HG02938 (cell line): ENCODE measurements at regions not wholly inside any gene's neighbourhood (a gene's known extent, or its start where the extent isn't known, plus 50 kb on each side); places are given as distances from the start of the nearest gene placed in this dataset.
"Not testable (repeated sequence)": the region's sequence is repeated elsewhere in the genome, so short reads cannot be mapped to it uniquely, and the experiment has no call there.

ENCODE experiments used
- ATAC-seq: cut with Tn5 transposase; IDR thresholded peaks from one replicate; pipeline ENCODE4 v1.9.1; 2021; ENCODE audit warnings: mild to moderate bottlenecking, moderate library complexity; ENCODE audit not compliant: unreplicated experiment

DNA sequence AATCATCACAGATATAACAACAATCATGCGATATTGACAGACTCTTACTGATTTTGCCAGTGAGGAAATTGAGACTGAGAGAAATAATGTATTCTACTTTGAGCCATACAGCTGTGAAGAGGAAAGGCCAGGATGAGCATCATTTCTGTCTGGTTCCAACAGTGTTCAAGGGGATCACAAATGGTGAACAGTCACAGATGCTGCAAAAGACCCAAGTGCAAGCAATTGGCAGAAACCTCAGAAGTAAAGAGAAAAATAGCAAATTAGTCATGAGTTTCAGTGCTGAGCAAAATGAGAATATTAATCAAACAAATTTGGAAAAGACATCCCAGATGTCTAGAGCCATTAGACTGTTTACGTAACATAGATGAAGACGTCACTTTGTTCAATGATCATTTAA, 114.1 kb downstream of the RAB38 start:
- ATAC-seq, result no peak

DNA sequence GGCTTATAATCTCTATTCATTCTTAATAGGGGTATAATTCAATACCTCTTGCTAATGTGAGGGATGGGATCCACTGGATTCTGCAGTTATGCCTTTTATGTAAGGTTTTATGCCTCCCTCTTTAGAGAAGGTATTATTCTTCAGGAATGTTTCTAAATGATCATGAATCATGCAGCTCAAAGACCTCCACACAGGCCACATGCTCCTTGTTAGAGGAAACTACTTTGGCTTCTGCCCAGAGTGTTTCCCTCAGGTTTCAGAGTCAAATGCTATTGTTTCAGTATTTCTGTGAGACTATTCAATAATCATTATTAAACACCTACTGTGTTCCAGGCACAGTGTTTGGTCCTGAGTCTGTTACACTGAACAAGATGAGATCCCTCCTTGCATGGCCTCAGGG, 115.9 kb downstream of the RAB38 start:
- ATAC-seq, result no peak

DNA sequence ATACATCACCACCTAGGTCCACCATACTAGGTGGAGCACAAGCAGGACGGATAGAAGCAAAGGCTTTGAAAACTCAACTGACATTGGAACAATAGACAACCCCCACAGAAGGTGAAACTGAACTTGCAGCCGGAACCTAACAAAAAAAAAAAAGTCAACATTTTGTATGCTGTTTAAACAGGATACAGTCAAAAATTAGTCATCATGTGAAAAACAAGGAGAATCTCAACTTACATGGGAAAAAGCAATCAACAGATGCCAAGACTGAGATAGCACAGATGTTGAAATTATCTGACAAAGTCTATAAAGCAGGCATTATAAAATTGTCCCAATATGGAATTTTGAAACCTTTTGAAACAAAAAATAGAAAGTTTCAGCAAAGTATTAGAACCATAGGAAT, 123.8 kb downstream of the RAB38 start:
- no peak for ATAC-seq

DNA sequence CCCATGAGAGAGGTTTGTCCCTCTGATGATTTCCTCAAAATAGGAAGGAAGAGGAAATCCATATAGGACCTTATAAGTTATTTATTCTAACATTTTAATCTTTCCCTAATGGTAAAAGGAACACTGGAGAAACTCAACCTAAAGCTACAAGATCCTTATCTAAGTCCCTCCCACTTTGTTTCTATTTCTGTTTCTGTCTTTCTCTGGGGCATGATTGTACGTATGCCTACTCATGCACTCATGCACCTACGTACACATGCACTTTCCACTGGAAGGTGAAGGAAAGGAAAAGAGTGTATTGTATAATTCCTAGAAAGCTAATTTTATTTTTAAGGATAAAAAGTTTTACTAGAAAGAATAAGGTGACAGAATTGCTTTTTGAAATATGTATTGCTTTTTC, 125.0 kb downstream of the RAB38 start:
- ATAC-seq, result no peak

DNA sequence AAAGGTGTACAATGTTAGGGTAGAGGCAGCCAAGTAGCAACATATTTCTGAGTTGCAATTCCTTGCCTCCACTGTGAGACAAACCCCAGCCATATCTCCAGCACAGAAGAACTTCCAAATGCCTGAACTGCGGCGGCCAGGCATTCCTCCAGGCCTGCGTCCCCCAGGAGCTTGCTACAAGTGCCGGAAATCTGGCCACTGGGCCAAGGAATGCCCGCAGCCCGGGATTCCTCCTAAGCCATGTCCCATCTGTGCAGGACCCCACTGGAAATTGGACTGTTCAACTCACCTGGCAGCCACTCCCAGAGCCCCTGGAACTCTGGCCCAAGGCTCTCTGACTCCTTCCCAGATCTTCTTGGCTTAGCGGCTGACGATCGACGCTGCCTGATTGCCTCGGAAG, 130.0 kb downstream of the RAB38 start:
- ATAC-seq, result not testable (repeated sequence)

DNA sequence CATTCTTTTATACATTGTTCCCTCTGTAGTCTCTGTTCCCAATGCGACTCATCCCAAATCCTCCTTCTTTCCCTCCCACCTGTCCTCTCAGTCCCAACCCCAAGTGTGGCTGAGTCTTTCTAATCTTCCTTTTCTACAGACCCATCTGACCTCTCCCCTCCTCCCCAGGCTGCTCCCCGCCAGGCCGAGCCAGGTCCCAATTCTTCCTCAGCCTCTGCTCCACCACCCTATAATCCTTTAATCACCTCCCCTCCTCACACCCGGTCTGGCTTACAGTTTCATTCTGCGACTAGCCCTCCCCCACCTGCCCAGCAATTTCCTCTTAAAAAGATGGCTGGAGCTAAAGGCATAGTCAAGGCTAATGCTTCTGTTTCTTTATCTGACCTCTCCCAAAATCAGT, 130.6 kb downstream of the RAB38 start:
- ATAC-seq, result not testable (repeated sequence)

DNA sequence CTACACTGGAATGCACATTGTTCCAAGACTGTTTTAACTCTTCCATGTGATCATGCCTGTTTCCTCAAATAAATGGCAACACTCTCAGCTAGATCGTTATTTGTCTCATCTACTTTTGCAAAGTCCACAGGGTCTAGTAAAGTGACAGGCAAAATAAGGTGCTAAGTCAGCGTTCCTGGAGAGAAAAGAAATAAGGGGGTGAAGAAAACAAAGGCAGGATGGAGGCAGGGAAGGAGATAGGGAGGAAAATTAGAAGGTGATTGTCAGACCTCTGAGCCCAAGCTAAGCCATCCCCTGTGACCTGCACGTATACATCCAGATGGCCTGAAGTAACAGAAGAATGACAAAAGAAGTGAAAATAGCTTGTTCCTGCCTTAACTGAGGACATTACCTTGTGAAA, 132.1 kb downstream of the RAB38 start:
- ATAC-seq, result no peak

DNA sequence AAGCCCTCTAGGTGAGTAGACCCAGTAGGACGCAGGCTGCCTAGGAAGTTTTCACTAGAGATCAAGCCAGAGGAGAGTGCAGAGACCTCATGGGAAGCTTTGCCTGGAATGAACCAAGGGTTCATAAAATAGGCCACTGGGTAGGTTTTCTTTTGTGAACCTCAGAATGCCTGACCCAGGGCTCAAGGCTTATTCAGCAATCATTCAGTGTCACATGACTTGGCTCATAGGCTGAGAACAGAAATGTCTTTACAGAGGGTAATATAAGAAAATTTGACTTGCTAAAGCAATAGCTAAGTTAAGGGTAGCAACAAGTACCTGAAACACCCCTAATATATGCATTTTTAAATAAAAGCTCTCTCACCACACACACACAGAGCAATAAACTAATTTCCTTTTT, 132.6 kb downstream of the RAB38 start:
- no peak for ATAC-seq

DNA sequence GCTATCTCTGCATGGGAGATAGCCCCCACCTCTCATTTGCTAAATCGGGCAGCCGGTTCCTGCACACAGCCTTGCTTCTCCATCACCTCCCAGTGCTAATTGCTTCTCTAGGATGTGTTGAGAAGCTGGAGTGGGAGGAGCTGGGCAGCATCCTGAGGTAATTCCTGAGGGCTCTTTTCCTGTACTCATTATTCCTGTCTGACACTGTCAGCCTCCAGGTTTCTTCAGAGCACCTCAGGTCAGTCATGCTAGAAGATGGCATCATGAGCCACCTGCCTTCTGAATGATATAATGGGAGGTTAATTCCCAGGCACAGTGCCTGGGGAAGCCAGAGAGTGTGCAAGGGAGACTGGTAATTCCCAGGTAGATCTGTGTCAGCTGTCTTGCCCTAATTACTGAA, 133.0 kb downstream of the RAB38 start:
- ATAC-seq, result no peak

DNA sequence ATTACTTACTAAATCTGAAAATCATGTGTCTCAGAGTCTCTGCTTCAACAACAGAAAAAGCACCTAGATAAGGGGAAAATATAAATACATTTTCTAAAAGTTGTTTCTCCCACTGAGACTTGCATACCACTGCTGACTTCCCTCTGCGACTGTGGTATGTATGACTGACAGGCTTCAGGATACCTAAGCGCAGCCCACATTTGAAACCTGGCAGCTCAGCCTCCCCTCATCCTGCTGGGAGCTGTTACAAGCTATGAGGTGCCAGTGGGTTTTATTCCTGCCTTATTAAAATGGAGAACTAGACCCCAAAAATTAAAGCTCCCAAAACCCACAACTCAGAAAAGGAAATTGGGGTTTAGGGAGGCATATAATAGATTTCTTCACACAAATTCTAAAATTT, 133.6 kb downstream of the RAB38 start:
- no peak for ATAC-seq

DNA sequence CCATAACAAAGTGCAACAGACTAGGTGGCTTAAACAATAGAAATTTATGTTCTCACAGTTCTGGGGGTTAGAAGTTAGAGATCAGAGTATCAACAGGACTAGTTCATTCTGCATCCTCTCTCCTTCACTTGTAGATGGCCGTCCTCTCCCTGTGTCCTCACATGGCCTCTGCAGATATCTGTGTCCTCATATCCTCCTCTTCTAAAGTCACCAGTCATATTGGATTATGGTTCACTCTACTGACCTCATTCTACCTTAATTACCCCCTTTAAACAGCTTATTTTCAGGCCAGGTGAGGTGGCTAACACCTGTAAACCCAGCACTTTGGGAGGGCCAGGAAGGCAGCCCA, 135.1 kb downstream of the RAB38 start:
- no peak for ATAC-seq

DNA sequence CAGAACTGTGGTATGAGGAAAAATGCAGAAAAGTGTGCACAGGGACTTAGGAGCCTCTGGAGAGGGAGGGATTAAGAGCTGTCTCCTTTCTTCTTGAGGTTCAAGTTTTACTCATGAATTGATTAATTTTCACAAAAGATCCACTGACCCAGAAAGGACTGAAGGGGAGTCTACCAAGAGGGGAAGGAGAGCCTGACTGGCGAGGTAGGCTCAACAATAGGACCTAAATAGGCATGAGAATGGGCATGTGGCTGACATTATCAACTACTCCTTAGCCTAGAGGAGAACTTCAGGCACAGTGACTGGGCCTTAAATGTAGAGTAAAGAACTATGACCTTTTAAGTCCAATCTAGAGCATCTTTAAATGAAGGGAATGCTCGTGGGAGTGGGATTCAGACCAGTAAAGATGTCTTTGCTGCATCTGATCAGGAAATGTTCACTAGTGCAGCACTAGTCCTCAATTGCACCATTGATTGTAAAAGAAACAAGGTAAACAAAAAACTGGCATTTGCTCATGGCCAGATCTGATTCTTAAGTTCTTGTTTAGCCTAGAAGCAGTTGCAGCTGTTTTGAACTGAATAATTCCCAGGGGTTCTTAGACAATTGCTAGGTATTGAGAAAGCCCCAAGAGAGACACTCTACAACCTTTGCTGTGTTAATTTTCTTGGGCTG, 135.6 kb downstream of the RAB38 start:
- no peak for ATAC-seq

DNA sequence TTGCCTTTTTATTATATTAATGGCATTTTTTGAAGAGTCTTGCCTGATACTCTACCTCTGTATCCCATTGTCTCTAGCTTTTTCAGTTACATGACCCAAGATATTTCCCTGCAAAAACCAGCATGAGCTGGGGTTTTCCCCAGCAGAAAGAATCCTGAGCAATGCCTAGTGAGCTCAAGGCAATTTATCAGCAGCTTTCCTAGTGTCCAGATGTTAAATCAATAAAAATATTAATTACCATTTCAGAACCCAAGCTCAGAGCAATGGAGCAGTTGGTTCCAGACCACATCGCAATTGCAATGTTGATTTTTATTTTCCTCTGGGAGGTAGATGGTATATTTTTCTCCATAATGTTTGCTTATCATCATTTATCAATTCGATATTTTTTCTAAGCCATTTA, 137.2 kb downstream of the RAB38 start:
- no peak for ATAC-seq

DNA sequence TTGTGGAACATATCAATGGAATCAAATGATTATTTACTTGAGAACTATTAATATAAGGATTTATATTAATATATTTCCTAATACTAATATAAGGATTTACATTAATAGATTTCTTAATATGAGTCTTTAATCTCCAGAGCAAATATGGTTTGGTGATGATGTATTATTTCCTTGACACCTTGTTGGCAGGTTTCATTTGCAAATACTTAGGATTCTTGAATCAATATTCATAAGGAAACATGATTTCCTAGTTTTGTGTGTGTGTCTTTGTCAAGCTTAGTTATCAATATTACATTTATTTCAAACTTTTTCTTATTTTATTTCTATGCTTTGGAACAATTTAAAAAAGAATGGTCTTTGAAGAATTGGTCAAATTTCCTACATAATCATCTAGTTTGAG, 138.5 kb downstream of the RAB38 start:
- ATAC-seq, result no peak

DNA sequence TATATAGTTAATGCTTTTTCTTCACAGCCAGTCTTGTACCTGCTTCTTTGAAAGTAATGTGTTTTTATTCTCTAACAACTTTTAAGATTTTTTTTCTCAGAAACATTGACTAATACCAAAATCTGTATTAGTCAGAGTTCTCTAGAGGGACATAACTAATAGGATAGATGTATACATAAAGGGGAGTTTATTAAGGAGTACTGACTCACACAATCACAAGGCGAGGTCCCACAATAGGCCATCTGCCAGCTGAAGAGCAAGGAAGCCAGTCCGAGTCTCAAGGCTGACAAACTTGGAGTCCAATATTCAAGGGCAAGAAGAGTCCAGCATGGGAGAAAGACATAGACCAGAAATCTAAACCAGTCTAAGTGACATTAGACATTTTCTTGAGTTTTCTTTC, 140.0 kb downstream of the RAB38 start:
- ATAC-seq, result no peak

DNA sequence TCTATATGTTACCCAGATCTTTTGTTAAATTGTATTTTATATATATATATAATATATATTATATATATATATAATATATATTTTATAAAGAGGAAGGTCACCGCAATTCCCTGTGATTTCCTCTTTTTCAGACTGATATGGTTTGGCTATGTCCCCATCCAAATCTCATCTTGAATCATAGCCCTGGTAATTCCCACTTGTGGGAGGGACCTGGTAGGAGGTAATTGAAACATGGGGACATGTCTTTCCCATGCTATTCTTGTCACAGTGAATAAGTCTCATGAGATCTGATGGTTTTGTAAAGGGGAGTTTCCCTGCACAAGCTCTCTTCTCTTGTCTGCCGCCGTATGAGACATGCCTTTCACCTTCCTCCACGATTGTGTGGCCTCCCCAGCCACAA, 157.6 kb downstream of the RAB38 start:
- ATAC-seq, result no peak

DNA sequence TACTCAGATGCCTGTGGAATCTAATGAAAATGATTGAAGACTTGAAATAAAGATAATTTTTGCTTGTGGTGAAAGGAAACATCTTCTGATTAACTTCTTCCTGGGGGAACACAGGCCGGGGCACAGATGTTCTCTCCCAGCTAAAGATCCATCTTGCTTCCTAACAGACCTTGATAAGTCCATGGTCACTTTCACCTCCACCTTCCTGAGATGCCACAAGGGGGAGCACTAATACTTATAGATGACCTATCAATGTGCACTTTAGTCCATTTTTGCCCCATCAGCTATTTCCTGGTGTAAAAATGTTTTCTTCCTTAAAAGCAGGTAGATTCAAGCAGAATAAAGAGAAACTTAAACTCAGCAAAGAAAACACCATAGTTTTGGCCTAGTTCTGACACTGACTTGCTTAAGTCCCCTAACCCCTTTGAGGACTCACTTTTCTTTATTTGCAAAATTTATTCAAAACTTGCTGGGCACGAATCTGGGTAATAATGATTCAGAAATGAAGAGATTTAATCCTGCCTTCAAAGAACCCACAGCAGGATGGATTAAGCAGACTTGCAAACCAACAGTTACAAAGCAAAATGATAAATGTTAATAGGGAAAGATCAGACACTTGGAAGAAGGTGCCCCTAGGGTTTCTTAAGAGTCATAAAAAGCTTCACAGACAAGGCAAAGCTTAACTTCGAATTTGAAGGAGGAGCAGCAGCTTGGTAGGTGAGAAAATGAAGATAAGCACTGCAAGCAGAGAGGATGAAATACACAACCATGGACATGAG, 158.7 kb downstream of the RAB38 start:
- peak; percentile 95 for ATAC-seq

DNA sequence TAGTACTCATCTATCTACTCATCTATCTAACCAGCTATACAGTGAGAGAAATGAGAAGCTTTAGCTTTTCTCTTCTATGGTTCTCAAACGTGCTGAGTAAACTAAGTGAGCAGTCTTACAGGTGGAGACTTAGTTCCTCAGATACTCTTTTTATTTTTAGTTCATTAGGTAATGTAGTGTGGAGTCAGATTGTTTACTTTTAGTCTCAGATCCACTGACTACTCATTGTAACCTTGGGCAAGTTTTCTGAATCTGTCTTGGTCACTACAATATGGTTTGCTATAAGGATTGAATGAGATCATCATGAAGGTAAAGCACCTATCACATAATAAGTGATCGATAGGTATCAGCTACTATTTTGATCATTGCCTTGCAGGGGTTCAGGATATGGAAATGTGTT, 160.1 kb downstream of the RAB38 start:
- ATAC-seq, result no peak

DNA sequence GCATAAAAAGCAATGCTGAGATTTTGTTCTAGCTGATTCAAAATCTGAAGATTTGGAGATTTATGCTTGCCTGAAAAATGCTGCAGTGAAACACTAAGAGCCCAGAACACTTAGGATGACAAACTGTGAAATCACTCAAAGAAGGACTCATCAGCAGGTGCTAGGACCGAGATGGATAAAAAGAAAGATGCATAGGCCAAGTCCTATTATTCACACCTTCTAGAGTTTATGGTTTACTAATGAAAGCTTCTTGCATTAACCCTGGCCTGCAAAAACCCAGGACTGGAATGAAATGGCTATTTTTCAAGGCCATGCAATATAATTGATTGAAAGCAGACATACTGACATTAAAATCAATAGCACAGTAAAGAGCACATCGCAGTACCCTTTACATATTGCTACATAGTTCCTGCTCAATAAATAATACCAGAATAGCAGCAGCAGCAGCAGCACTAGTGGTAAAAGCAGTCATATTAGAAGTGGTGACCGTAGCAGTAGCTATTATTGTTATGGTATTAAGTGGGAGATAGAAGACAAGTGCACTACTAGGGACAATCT, 161.7 kb downstream of the RAB38 start:
- no peak for ATAC-seq

DNA sequence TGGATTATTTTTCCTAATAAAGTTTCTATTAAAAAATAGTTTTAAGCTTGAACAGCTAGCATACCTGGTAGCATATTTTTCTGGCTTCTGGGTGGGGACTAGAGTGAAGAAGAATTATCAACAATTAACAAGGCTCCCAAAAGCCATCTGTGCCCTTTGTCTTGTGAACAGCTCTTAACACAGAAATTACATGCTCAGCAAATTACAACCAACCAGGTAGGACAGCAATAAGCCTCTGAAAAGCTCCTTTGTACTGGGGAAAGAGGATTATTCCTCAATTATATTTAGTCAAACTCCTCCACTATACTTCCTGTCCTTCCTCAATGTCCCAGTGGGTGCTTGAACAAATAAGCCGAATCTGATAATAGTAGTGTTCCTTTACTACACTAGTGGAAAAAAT, 162.8 kb downstream of the RAB38 start:
- ATAC-seq, result no peak

DNA sequence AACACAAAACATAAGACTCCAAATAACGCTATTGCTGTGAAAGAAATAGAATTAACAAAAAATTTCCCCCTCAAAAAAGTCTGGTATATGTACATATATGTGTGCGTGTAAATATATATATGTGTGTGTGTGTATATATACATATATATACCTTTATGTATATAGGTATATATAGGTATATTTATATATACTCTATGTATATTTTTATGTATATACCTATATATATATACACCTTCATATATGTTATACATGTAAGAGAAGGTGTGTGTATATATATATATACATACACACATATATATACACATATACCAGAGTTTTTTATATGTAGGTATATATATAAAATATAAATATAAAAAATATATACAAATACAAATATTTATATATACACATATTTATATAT, 199.2 kb downstream of the RAB38 start:
- ATAC-seq, result no peak

DNA sequence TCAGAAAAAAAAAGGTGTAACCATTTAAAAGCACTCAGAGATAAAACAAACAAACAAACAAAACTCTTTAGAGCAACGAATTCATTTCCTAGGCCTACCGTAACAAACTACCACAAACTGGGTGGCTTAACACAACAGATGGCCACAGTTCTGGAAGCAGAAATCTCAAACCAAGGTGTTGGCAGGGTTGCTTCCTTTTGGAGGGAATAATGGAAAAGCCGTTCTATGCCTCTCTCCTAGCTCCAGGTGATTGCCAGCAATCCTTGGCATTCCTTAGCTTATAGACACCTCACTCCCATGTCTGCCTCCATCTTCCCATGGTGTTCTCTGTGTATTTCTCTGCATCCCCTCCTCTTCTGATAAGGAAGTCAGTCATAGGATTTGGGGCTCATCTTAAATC, 200.4 kb downstream of the RAB38 start:
- ATAC-seq, result no peak

DNA sequence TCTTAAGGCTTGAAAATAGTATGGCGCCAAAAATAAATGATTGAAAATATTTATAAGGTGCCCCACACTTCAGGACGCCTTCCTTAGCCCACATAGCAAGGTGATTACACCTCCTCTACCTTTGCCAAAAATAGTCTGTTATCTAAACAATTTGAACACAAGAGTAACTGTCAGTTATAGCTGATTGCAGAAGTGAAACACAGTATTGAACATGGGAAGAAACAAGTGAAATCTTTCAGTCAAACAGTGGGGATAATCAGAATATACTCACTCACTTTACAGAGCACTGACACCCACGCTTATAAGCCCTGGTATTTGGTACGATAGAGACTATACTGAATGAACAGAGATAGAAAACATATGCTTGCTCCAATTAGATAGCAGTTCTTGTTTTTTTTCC, 203.1 kb downstream of the RAB38 start:
- peak; percentile 78 for ATAC-seq
